HG03439 (cell line): ENCODE measurements at regions not wholly inside any gene's neighbourhood (a gene's known extent, or its start where the extent isn't known, plus 50 kb on each side); places are given as distances from the start of the nearest gene placed in this dataset.
"Not testable (repeated sequence)": the region's sequence is repeated elsewhere in the genome, so short reads cannot be mapped to it uniquely, and the experiment has no call there.

Source experiments
- ATAC-seq: cut with Tn5 transposase; IDR thresholded peaks from one replicate; pipeline ENCODE4 v1.9.1; 2021; ENCODE audit warnings: mild to moderate bottlenecking, moderate library complexity; ENCODE audit not compliant: unreplicated experiment

- ATAC-seq: not testable (repeated sequence)
Observed at GRCh38 chrY:17827155-17827554, 52.9 kb downstream of the CDY2B start.

DNA sequence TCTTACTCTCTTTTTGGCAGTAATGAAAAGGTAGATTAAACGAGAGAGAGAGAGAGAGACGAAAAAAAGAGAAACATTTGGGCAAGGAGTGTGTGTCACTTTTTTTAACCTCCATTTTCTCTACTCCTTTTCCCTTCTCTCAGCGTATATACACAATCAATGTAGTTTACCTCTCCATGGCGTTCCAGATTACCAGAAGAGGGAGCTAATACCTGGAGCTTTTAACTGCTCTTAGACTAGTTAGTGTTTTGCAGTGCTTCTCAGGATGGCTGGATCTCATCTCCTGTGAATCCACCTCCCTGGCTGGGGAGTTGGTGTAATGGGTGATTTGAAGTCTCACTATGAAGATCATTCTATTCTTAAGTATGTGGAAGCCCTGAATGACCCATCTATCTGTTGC, 60.3 kb downstream of the CDY2B start:
- not testable (repeated sequence) for ATAC-seq

DNA sequence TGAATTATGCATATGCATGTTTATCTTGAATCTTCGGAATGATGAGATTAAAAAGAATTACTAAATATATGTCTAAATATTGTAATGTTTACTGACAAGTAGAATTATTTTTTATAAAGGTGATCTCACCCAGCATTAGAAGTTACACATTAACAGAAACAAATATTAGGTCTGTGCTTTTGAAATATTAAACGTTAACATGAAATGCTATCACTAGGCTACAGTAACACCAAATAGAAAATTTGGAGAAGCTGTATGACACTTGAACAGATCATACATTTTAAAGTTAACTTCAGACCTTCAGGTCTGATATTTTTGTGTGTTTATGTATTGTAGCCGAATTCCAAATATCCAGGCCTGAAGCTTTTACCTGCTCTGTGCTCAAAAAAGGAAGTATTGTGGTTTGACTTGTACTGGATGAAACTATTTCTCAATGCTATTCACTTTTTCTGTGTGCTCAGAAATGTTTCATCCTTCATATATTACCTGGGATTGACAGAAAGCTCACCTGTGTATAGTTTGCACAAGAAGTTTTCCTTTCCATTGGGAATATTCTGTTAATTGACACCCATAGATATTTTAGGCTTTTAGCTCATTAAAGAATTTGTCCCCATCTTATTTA, 60.9 kb downstream of the CDY2B start:
- ATAC-seq: not testable (repeated sequence)

GRCh38 chrY:17817076-17818068, 62.6 kb downstream of the CDY2B start:
- ATAC-seq: not testable (repeated sequence)

DNA sequence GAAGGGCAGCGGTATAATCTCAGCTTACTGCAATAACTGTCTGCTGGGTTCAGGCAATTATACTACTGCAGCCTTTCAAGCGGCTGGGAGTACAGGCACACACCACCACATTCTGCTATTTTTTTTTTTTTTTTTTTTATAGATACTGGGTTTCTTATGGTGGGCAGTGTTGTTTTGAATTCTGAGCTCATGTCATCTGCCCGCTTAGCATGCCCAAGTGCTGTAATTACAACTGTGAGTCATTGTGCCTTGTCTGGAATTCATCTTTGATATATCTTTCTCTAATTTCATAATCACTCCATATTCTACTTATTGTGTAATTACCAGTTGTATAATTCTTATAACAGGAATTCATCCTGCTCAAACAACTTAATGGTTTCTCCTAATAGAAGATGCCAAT, 67.4 kb downstream of the CDY2B start:
- not testable (repeated sequence) for ATAC-seq

DNA sequence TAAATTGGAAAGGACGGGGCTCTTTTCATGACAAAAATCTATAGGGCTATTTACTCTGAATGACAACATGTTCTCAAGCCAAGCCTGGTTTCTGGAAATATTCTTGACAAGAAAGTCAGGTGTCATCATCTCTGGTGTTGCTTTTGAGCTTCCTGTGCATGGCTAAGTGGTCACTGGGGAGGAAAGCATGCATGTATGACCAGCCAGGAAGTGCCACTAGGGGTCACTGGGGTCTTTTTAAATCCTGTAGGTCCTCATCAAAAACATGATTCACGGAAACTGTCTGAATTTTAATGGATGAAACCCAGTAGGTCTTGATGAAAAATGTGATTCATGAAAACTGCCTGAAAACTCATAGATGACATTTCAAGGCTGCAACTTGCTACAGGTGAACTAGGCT, 80.1 kb downstream of the CDY2B start:
- ATAC-seq: not testable (repeated sequence)

- ATAC-seq: not testable (repeated sequence)
Observed at GRCh38 chrY:17787214-17787613, 92.8 kb downstream of the CDY2B start.

GRCh38 chrY:17766000-17766699, 113.9 kb downstream of the CDY2B start:
- not testable (repeated sequence) for ATAC-seq

DNA sequence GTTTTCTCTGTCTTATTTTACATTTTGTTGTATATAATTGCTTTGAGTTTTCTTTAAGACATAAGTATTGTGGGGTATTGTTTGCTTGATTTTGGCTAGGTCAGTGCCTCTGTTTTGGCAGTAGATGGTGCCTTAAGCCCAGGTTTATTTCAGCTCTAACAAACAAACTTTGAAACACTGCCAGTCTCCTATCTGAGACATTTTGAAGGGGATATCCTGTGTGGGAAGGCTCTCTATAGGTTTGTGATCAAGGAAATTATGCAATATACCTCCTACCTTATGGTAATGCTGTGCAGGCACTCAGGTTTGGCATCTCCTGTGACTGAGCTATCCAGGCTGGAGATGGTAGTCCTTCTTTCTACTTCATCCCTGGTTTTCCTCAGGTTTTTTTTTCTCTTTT, 120.8 kb downstream of the CDY2B start:
- ATAC-seq: not testable (repeated sequence)

DNA sequence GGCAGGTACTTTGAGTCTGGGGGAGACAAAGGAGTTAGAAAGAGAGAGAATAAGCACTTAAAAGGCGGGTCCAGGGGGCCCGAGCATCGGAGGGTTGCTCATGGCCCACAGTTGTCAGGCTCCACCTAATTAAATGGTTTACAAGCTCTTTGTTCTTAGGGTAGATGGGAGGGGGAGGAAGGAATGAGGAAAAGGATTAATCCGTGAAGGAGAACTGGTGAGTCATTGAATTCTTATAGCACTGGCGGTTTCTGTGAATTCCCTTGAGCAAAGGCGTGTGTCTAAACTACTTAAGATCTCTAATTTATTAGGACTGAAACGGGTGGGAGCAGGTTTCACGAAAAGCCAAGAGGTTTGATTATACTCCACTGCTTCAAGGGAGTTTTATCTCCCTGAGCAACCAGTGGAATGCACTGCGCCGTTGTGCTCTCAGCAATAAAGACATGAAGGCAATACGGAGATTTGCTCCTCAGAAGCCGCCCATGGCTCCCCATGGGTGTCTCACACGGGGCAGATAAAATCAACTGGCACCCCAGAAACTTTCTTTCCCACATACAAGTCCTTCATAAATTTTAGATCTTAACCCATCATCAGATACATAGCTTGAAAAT, 127.0 kb downstream of the CDY2B start:
- not testable (repeated sequence) for ATAC-seq

DNA sequence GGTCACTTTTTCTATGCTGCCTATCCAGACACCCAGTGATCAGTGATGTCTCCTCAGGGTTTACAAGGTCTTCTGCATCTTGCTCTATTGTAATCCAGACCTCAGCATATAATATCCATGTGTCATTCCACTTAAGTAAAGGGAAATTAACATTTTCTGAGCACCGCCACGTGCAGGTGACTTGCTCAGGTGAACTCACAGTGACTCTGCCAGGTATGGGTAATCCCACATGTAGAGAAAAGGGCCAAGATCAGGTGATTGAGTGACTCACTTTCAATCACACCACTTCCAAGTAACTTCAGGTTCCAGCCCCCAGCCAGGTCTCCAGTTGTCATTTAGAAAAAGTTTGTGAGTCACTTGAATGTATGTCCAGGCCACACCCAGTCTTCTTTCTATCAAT, 140.2 kb downstream of the CDY2B start:
- ATAC-seq: not testable (repeated sequence)

GRCh38 chrY:17729474-17729873, 150.5 kb downstream of the CDY2B start:
- ATAC-seq: not testable (repeated sequence)

DNA sequence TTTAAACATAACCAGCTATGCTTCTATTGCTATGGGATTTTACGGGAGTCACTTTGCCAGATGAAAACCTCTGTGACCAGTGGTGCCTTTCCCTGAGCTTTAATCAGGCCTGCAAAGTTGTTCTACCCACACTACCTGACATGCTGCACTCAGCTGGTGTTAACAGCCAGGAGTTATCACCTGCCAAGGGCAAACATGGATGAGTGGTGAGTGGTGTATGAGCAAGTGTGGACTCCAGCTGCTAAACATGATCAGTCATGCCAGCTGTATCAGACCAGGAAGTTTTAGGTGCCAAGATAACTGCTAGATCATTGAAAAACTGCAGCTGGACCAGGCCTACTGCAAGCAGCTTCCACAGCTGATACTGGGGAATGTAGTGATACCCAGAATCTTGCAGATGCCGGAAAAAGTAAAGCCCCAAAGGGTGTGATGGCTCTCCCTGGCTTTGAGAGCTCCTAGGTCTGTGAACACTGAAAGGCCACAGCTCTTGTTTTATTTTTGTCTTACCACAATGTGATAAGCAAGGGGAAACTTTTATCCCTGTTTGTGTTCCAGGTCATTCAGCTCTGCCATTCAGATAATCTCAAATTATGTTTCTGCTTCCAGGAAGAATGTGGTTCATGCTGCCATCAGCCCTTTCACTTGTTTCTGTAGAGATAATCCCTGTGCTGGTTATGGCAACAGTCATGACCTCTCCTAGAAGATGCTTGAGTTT, 163.5 kb downstream of the CDY2B start:
- ATAC-seq: not testable (repeated sequence)

DNA sequence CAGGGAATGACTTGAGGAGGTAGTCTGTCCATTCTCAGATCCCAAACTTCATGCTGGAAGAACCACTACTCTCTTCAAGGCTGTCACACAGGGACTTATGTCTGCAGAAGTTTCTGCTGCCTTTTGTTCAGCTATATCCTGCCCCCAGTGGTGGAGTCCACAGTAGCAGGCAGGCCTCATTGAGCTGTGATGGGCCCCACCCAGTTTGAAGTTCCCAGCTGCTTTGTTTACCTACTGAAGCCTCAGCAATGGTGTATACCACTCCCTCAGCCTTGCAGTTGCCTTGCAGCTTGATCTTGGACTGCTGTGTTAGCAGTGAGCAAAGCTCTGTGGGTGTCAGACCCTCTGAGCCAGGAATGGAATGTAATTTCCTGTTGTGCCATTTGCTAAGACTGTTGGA, 212.0 kb downstream of the CDY2B start:
- not testable (repeated sequence) for ATAC-seq

GRCh38 chrY:17643052-17643451, 237.0 kb downstream of the CDY2B start:
- ATAC-seq: not testable (repeated sequence)

- ATAC-seq: not testable (repeated sequence)
Observed at GRCh38 chrY:17634484-17634883, 245.5 kb downstream of the CDY2B start.

DNA sequence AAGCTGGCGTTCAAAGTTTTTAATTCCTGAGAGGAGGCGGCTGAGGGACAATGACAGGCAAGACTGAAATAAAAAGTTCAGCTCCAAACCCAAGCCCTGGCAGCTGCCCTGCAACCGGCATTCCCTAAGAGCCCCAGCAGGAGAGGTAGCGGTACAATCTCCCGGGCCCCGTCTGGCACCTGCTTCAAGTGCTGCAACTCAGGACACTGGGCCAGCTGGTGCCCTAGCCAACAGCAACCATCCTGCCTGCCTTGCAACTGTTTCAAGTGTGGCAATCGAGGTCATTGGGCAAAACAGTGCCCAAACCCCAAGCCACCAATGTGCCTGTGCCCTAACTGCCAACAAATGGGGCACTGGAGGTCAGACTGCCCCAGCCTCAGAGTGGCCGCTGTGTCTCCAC, 268.8 kb downstream of the CDY2B start:
- not testable (repeated sequence) for ATAC-seq

GRCh38 chrY:17610649-17611048, 269.4 kb downstream of the CDY2B start:
- ATAC-seq: not testable (repeated sequence)

GRCh38 chrY:17607150-17607549, 272.9 kb downstream of the CDY2B start:
- not testable (repeated sequence) for ATAC-seq

- ATAC-seq: not testable (repeated sequence)
Observed at GRCh38 chrY:17599263-17599662, 280.8 kb downstream of the CDY2B start.
